ENCODE measurements at regions not wholly inside any gene's neighbourhood (a gene's known extent, or its start where the extent isn't known, plus 50 kb on each side); places are given as distances from the start of the nearest gene placed in this dataset.

DNA sequence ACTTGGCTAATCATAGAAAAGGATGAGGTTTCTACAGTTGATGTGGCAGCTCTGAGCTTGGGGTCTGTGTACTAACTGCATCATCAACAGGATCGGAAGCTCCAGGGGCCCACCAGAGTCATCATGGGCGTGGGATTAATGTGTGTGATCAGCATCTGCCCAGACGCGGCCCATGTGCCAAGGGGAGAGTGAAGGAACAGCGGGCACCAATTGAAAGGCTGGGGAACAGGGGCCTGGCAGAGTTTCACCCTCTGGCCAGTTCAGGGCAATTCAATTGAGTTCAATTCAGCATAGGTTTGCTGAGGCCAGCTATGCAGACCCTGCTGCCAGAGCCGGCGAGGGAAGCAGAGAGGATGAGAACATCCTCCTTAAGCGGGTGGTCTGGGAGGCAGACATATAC, 260.0 kb upstream of the AJAP1 start:
- H3K27ac ChIP-seq (ENCODE audit: low read depth, low read length), result no peak overlapping the region
- TF ChIP-seq, protein P1, sequence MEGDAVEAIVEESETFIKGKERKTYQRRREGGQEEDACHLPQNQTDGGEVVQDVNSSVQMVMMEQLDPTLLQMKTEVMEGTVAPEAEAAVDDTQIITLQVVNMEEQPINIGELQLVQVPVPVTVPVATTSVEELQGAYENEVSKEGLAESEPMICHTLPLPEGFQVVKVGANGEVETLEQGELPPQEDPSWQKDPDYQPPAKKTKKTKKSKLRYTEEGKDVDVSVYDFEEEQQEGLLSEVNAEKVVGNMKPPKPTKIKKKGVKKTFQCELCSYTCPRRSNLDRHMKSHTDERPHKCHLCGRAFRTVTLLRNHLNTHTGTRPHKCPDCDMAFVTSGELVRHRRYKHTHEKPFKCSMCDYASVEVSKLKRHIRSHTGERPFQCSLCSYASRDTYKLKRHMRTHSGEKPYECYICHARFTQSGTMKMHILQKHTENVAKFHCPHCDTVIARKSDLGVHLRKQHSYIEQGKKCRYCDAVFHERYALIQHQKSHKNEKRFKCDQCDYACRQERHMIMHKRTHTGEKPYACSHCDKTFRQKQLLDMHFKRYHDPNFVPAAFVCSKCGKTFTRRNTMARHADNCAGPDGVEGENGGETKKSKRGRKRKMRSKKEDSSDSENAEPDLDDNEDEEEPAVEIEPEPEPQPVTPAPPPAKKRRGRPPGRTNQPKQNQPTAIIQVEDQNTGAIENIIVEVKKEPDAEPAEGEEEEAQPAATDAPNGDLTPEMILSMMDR (IDR thresholded peaks at IDR 0.05; ENCODE audit: low read depth, low read length, poor library complexity, severe bottlenecking), result no peak
- TF ChIP-seq EZH2phosphoT487 (IDR thresholded peaks at IDR 0.05; ENCODE audit: borderline replicate concordance, low read length), result no peak
- H4K20me1 ChIP-seq (ENCODE audit: control insufficient read depth, insufficient read depth, low read depth, low read length), result no peaks in the 10 kb centered on the region
- H3K4me3 ChIP-seq (ENCODE audit: low read length), result no peak overlapping the region
- no peaks in the 10 kb centered on the region for H3K79me2 ChIP-seq (ENCODE audit: control insufficient read depth, low read length)
- H3K27me3 ChIP-seq (ENCODE audit: control insufficient read depth, low read length), result 0 out of 2 replicates have a peak, but pooled peaks cover 6% of the 10 kb centered on the region
- no peaks in the 10 kb centered on the region for H3K4me1 ChIP-seq (ENCODE audit: control insufficient read depth, low read length)
- no peaks in the 10 kb centered on the region for H3K9me2 ChIP-seq (replicated peaks; ENCODE audit: control insufficient read depth, low read length)
- no peak overlapping the region for H3K4me2 ChIP-seq (ENCODE audit: low read length)
- no peaks in the 10 kb centered on the region for H3K36me3 ChIP-seq (ENCODE audit: control insufficient read depth, low read length)
- no peaks in the 10 kb centered on the region for H3F3A ChIP-seq (ENCODE audit: control insufficient read depth, insufficient read depth)
- H3K9me3 ChIP-seq (ENCODE audit: control insufficient read depth, insufficient read depth, low read length), result peaks cover 6% of the 10 kb centered on the region; the same call in 1 of the 2 replicates

DNA sequence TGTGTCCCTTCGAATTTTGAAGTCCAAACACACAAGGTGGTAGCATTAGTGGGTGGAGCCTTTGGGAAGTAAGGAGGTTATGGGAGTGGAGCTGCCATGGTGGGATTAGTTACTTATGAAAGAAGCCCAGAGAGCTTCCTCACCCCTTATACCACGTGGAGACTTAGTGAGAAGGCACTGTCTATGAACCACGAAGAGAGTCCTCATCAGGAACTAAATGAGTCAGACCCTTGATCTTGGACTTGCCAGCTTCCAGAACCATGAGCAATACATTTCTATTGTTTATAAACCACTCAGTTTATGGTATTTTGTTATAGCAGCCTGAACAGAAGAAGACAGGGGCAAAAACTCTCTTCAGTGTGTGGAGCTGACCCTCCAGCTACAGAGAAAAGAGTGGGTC, 259.3 kb upstream of the AJAP1 start:
- H4K20me1 ChIP-seq (ENCODE audit: control insufficient read depth, insufficient read depth, low read depth, low read length), result no peaks in the 10 kb centered on the region
- H3K36me3 ChIP-seq (ENCODE audit: control insufficient read depth, low read length), result no peaks in the 10 kb centered on the region
- no peaks in the 10 kb centered on the region for H3K9me2 ChIP-seq (replicated peaks; ENCODE audit: control insufficient read depth, low read length)
- H3K27me3 ChIP-seq (ENCODE audit: control insufficient read depth, low read length), result 0 out of 2 replicates have a peak, but pooled peaks cover 6% of the 10 kb centered on the region
- TF ChIP-seq EZH2phosphoT487 (IDR thresholded peaks at IDR 0.05; ENCODE audit: borderline replicate concordance, low read length), result no peak
- TF ChIP-seq, protein P1 (IDR thresholded peaks at IDR 0.05; ENCODE audit: low read depth, low read length, poor library complexity, severe bottlenecking), result no peak
- H3K79me2 ChIP-seq (ENCODE audit: control insufficient read depth, low read length), result no peaks in the 10 kb centered on the region
- peaks cover 6% of the 10 kb centered on the region; the same call in 1 of the 2 replicates for H3K9me3 ChIP-seq (ENCODE audit: control insufficient read depth, insufficient read depth, low read length)
- H3K4me1 ChIP-seq (ENCODE audit: control insufficient read depth, low read length), result no peaks in the 10 kb centered on the region
- no peaks in the 10 kb centered on the region for H3F3A ChIP-seq (ENCODE audit: control insufficient read depth, insufficient read depth)
- no peak overlapping the region for H3K27ac ChIP-seq (ENCODE audit: low read depth, low read length)
- no peak overlapping the region for H3K4me2 ChIP-seq (ENCODE audit: low read length)
- H3K4me3 ChIP-seq (ENCODE audit: low read length), result no peak overlapping the region

DNA sequence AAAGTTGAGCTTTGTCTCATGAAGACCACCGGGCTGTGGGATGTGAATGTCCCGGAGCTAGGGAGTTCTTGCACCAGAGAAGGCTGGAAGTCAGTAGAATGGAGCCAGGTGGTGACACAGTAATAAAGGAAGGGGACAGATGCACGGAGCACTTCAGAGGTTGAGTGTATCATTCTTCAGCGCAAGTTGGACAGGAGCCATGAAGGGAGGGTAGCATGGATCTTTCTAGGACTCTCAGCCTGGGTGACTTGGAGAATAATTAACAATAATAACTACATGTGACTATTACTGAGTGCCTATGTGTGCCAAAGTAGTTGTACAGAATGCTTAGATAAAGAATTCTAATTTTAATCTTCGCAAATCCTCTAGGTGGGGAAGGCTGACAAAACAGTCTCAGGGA, 258.7 kb upstream of the AJAP1 start:
- H3K4me3 ChIP-seq (ENCODE audit: low read length), result no peak overlapping the region
- TF ChIP-seq, protein P1 (IDR thresholded peaks at IDR 0.05; ENCODE audit: low read depth, low read length, poor library complexity, severe bottlenecking), result no peak
- no peak for TF ChIP-seq EZH2phosphoT487 (IDR thresholded peaks at IDR 0.05; ENCODE audit: borderline replicate concordance, low read length)
- H4K20me1 ChIP-seq (ENCODE audit: control insufficient read depth, insufficient read depth, low read depth, low read length), result no peaks in the 10 kb centered on the region
- no peaks in the 10 kb centered on the region for H3K36me3 ChIP-seq (ENCODE audit: control insufficient read depth, low read length)
- no peaks in the 10 kb centered on the region for H3K4me1 ChIP-seq (ENCODE audit: control insufficient read depth, low read length)
- 0 out of 2 replicates have a peak, but pooled peaks cover 6% of the 10 kb centered on the region for H3K27me3 ChIP-seq (ENCODE audit: control insufficient read depth, low read length)
- H3K9me2 ChIP-seq (replicated peaks; ENCODE audit: control insufficient read depth, low read length), result no peaks in the 10 kb centered on the region
- no peak overlapping the region for H3K4me2 ChIP-seq (ENCODE audit: low read length)
- H3K79me2 ChIP-seq (ENCODE audit: control insufficient read depth, low read length), result no peaks in the 10 kb centered on the region
- H3K27ac ChIP-seq (ENCODE audit: low read depth, low read length), result no peak overlapping the region
- no peaks in the 10 kb centered on the region for H3F3A ChIP-seq (ENCODE audit: control insufficient read depth, insufficient read depth)
- peaks cover 6% of the 10 kb centered on the region; the same call in 1 of the 2 replicates for H3K9me3 ChIP-seq (ENCODE audit: control insufficient read depth, insufficient read depth, low read length)

Measured in DOHH2 (cell line).